GM23248 (cell line): ENCODE measurements at regions not wholly inside any gene's neighbourhood (a gene's known extent, or its start where the extent isn't known, plus 50 kb on each side); places are given as distances from the start of the nearest gene placed in this dataset.

ENCODE experiments used
- EZH2 ChIP-seq: fragments of 200-600 bp; sonication (generic); IDR thresholded peaks from 2 replicates; pipeline ENCODE4 v1.6.1; 2018; ENCODE audit warnings: antibody characterized with exemption, mild to moderate bottlenecking; ENCODE audit not compliant: insufficient read depth, poor library complexity, severe bottlenecking
- EZH2phosphoT487 ChIP-seq: fragments of 200-600 bp; sonication (generic); IDR thresholded peaks from 2 replicates; pipeline ENCODE4 v1.6.1; 2018; ENCODE audit warnings: antibody characterized with exemption, moderate library complexity, mild to moderate bottlenecking, low read depth; ENCODE audit not compliant: insufficient read depth

GRCh38 chr17:22718689-22719088 is 1026.4 kb downstream of the KCNJ18 start:
- no peak for TF ChIP-seq EZH2phosphoT487
- TF ChIP-seq EZH2: no peak
